NK-92 treated with Interleukin-12 subunit alpha and Interleukin-12 subunit beta, amount 100 ng/mL, for 24 hours (cell line): ENCODE measurements at regions not wholly inside any gene's neighbourhood (a gene's known extent, or its start where the extent isn't known, plus 50 kb on each side); places are given as distances from the start of the nearest gene placed in this dataset.

Experiments
- DNase-seq: peaks from one replicate; lab custom pipeline; 2025; lab: John Stamatoyannopoulos, UW

DNA sequence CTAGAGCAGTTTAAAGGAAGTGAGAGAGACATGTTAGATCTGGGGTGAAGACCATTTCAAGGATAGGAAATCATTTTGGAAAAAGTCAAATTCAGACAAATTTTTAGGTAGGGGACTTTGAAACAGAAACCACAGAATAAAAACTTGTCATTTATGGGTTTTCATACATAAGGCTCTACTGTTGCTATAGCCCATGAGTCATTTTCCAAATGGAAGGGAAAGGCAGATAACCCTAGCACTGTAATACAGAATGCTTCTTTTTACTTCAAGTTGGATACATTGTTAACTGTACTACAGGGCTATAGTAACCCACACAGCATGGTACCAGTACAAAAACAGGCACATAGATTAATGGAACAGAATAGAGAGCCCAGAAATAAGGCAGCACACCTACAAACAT is 455.4 kb downstream of the EBF1 start:
- DNase-seq = no peak

DNA sequence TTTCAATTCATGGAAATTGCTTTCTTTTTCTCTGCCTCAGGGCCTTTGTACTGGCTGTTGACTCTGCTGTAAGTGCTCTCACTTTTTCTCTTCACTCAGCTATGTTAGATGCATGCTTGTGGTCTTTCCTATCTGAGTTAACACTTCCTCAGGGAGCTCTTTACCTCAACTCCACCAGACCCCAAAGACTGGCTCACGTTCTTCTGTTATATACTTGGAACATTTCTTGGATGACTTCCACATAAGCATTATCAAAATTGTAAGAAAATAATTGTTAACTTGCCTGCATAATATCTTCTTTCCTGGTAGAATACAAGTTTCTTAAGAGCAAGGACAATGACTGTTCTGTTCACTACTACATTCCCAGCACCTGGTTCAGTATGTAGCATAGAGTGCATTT is 455.9 kb downstream of the EBF1 start:
- DNase-seq = no peak

DNA sequence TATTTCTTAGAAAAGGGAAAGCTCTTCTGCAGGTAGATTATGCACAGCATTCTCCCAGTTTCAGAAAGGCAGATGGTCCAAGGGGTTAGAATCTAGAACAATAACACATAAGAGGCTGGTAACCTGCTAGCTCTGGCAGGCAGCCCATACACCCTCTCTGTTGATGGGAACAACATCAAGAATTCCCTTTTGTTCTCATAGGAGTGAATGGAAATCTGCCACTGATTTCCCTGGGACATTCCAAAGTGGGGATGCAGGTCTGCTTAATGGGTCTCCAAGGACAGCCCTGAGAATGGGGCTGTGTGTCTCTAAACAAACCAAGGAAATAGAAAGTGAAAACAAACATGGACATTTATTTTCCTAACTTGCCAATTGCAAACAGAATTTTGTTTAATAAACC is 456.8 kb downstream of the EBF1 start:
- no peak for DNase-seq

DNA sequence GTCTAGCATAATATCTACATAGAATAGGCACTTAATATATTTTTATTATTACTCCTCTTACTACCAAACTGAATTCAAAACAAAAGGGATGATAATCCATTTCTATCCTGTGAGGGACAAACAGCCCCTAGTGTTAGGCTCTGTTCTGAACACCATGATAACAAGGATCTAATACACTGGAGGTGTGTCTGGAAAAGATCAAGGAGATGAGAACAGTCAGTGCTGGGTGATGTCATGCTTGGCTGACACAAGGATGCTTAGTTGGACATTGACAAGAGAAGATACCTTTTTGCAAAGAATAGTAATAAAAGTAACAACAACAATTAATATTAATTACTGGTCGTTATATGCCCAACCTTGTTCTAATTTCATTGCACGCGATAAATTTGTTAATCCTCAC is 458.7 kb downstream of the EBF1 start:
- no peak for DNase-seq

DNA sequence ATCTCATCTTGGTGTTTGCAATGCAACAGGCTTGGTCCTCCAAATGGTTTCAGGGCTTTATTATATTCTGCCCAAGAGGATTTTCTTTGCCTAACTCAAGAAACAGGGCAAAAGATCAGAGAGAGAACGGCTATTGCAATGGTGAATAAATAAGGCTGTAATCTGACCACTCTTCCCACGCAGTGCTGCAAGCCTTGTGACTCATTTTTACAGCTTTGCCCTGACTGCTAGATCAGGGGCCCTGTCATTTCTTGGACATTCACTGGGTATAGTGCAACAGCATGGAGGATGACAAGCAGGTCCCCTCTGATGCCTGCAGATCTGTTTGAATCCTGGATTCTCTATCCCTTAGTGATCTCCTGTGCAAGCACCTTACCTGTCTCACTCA is 459.1 kb downstream of the EBF1 start:
- no peak for DNase-seq

DNA sequence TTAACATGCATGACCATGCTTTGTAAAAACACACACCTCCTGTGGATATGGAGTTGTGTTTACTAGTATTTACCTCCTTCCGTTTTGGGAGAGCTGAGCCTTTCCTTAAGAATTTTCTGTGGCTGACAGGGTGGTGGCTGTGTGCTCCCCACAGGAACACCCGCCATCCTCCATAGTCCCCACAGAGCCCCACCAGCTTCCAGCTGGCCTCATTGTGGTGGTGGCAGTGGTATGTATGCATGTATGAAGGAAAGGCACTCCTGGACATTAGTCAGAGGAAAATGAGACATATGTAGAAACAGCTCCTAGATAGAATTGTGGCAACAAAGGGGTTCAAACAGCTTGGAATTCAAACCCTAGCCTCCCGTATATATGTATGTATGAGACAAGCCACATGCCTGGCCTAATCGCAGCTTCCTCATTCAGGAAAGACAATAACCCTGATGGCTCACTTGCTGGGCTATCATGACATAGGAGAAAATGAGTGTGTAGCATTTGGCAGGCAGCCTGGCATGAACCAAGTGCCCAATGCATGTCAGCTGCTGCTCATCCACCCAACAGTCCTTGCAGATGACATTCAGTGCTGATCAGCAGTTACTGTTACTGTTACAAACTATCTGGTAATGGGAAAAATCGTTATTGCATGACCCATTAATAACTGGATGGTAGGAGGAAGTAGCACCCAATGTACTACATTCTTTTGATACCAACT is 459.7 kb downstream of the EBF1 start:
- DNase-seq = no peak

DNA sequence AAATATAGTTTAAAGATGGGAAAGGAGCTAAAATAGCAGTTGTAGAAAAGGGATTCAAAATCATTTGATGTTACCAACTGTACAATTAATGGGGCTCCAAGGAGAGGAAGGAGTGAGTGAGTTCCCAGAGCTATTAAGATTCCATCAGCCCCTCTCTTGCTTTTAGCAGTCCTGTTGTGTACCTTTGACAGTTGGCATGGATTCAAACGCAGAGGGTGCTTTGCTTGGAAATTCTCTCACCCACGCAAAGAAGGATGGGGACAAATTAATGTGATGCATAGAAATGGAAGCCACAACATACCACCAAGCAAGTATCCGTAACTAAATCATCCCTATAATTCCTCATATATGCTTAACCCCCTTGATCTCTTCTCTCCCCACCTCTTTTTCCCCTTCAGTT is 461.3 kb downstream of the EBF1 start:
- DNase-seq = no peak

DNA sequence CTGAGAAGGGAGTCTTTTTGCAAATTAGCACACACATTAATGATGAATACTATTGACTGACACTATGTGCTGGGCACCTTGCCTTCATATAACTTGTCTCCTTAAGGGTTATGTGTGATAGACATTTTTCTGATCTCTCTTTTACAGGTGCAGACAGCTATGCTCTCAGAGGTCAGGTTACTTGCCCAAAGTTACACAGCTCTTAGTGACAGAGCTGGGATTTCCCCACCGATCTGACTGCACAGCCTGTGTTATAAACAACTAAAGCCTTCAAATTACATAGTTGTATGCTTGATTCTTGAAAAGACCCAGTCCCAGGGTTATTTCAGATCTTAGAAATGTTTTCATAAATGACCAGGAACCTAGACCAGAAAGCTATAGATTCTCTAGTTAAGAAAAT is 462.7 kb downstream of the EBF1 start:
- no peak for DNase-seq

DNA sequence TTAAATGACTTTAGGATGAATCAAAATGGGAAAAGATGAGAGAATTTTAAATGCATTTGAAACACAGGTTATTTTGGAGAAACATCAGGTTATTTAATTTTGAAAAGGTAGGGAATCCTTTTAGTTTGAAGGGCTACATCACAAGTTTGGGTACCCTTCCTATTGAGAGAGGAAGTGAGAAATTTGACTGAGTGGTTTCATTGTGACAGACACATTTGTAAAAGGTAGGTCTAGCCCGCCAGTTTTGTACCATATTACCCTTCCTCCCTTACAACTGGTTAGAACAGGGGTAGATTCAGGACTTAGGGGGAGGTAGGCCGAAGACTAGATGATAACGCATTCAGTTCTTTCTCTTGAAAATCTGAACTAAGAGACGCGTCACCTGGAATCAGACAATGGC is 464.2 kb downstream of the EBF1 start:
- DNase-seq = no peak

DNA sequence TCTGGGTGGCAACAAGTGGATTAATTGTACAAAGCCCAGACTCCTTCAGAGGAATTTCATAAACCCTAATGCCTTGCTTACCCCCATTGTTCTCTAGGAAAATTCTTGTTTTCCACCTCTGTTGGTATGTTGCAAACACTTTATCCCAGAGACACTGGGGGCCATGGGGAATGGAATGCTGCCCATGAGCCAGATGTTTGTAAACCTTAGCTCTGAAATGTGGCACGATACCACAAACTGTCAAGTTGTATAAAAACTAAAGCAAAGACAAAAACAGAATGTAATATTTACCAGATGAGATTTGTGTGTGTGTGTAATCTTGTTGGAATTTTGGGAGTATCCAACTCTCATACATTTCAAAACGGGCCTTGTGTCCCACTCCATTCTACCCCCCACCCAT is 465.0 kb downstream of the EBF1 start:
- DNase-seq = no peak

DNA sequence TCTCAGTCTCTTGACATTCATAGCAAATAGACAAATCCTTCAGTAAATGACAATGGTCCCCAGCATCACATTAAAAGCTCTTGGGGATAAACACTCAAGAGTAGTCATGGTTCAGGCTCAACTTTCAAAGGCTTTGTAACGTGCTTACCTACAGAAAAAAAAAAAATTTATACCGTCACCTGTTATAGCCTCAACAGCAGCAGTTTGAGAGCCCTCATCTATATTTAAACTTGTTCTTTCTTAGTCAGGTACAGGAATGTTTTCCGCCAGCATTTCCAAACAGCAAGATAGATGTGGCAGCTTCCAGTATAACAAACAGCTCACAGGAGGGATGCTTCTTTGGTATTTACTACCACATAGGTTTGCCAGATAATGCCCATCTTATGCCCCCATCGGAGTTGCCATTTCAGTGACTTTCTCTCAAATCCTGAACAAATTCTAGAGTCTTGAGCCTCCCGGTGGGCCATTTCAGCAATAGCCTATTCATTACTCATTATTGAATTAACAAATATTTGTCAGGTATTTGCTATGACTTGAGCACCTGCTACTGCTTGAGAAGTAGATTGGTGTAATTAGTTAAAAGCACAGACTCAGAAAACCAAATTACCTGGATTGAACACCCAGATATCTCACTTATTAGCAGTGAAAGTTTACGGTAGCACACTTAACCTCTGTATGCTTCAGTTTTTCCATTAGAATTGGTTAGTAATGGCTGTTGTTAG is 470.0 kb downstream of the EBF1 start:
- no peak for DNase-seq

DNA sequence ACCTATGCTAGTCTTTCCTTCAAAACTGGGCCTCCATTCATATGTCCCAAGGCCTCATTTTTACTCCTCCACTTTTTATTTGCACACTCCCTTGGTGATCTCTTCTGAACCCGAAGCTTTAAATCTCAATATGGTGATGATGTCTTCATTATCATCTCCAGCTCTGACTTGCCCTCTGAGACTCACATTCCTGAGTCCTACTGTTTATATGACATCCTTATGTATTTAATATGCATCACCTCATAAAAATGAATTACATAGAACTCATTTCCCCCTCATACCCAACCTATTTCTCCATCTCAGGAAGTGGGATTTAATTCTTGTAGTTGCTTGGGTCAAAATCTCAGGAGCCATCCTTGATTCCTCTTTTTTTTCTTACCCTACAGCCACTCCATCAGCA is 473.0 kb downstream of the EBF1 start:
- DNase-seq = no peak

DNA sequence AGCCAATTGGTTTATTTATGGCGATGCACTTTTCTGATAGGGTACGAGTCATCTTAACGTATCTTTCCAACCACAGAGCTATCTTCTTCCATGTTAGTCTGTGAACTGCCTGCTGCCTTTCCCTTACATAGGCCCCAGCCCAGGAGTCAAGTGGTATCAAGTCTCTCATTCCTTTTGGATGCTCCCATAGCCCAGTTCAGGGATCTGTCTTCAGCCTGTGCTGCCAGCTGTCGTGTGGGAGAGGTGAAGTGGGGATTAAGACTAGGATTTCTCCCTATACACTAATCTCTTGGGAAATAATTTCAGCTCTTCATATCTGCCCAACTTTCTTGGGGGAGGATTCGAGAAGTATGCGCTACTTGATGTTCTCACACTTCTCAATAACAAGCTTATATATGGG is 475.7 kb downstream of the EBF1 start:
- DNase-seq = no peak

DNA sequence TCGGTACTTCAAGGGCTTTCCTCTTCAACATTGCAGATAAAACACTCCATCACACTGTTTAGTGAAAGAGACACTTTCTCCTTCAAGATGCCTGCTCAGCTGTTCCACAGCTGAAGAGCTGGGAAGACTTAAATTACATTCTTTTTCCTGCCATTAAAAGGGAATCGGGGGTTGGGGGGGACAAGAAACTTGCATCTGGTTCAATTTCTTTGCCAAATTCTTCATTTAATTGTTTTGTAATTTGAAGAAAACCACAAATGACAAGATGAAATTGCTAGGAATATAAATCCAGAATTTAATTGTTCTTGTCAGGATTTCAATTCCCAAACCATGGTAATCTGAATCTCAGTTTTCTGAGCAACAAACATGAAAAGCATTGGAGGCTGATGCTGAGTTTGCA is 478.3 kb downstream of the EBF1 start:
- DNase-seq = no peak

DNA sequence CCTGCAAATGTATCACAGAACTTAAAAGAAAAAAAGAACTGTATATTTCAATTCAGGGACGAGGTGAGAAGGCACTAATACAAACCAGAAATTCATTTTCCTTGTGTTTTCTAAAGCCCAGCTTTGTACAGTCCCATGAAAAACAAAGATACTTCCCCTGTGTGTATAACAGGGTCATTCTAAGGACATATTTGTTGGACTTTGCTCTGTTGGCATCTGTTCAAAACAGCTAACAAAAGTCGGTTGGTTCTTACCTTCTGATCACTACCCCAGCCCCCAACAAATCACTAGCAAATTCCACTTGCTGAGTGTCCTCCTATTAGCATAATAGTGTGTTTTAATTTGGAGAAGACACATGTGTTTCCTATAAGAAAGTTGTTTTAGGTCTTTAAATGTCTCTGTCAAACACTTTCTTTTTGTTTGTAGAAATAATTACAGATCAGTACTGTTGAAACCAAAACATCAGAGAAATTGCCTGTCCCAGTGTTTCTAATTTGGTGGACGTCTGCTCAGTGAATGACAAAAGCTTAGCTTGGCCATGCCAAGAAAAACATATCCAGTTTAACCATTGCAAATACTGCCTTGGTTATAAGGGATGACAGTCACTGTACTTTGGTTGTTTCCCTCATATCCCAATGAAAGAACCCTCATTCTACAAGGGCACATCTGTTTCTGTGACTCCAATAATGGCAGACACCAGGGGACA is 480.5 kb downstream of the EBF1 start:
- DNase-seq = no peak

DNA sequence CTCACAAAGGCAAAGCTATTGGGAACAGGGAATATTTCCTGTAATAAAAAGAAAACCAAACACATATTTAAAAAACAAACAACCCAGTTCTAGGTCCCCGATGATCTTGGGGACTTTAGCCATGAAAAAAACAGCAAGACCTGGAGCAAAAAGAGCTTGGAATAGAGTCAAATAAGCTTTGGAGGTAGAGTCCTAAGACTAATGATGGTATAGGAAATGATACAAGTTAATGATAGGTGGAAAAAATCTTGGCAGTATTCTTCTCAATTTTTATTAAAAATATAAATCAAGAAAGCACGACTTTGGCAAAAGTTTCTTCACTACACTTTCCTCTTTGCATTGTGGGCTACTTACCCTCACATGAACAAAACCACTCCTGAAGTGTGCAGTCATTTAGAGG is 481.5 kb downstream of the EBF1 start:
- no peak for DNase-seq

DNA sequence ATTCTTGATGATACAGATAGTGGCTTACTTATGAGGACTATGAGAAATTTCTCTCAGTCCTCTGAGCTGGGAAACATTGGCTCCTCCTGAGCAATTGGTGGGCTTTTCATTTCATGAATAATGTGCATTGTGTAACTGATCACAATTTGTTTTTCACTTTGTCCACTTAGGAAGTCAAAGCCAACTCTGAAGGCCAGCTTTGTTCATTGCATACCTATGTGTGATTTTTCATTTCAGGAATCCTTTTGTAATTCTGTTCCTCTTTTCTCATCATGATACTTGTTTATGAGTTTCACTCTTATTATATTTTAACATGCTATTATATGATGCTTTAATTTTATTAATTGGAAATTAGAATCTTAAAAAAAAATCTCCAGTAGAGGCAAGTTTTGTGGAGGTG is 483.0 kb downstream of the EBF1 start:
- DNase-seq = no peak

DNA sequence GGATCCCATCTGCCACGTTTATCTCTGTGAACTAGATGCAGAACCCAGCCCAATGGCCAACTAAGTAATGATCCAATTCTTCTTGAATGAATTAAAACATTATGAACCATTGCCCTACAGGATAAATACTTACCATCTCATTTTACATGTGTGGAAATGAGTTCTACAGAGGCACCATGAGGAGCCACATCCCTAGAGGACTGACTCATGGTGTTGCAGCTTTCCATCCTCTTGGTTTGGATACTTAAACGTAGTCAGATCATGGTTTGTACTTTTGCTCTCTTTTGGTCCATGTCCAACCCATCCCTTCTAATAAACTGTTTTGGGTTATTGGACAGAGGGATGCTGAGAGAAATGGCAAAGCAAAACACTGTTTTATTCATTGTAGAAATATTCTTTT is 484.8 kb downstream of the EBF1 start:
- DNase-seq = no peak

DNA sequence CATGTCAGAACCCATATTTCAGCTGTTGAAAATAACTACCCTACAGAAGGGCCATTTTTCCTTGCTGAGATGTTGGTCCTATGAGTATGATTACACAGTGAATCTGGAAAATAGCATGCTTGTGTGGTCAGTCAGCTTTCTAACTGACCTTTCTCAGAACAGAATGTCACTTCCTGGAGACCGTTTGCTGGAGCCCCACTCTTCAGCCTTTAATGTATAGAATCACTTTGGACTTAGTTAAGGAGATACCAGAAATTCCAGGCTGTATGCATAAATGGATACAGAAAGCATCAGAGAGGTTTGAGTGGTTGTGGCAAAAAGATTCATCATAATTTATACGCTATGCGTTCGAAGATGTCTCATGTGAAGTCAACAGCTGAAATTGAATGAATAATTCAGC is 488.1 kb downstream of the EBF1 start:
- no peak for DNase-seq

DNA sequence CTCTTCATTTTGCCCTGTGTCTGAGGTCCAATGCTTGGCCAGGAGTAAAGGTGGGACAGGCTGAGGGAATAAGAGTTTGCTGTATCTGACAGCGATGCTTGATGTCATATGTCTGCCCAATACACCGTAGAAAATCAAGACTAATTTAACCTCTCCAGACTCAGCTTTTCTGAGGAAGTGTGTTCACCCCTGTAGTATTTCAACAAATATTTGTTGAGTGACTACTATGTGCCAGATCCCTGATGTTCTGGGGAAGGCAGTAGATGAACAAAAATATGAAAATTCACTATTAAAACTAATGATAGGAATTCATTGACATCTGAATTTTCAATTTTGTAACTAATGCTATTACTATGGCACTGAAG is 489.7 kb downstream of the EBF1 start:
- DNase-seq = no peak

DNA sequence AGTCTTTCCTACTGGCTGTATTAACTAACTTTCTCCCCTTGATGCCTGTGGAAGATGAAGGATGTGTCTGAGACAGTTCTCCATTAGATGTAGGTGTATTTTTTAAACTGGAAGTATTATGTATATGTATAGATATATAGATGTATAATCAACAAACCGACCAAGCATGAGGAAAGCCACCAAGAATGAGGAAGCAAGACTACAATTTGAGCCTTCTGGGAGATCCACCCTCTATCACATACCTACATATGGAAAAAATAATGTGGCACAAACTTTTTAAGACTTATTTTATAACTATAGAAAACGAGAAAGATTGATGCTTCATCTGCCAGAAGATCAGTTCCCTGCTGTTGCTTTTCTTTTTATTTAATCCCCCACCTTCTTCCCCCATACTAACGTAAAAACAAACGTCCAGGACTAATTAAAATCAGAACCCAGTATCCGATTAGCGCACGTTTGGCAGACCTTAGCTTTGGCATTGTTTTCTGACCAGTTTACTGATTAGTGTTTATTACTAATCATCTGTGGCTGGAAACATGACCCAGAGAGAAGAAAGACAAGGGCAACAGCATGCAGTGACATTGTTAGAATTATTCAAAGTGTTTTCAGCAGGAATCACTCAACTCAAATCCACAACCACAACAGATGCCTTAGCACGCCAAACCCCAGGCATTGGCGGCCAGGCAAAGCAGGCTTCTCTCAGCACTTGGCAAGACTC is 490.2 kb downstream of the EBF1 start:
- DNase-seq = no peak

DNA sequence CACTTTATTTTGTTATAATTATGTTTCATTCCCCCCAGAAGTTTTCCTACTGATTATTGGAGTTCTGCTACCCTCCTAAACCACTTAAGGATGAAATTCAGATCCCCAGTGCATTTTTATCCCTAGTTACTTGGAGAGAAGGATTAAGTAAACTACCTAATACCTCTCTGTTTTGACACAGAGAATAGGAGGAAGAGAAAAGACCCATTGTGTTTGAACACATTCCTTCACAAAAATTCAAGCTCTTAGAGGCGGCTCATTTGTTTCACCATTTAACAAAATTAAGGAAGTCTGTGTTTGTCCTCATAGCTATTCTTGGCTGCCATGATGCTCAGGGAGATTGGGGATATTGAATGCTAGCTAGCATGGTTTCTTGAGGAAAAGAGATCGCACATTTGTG is 492.6 kb downstream of the EBF1 start:
- no peak for DNase-seq

DNA sequence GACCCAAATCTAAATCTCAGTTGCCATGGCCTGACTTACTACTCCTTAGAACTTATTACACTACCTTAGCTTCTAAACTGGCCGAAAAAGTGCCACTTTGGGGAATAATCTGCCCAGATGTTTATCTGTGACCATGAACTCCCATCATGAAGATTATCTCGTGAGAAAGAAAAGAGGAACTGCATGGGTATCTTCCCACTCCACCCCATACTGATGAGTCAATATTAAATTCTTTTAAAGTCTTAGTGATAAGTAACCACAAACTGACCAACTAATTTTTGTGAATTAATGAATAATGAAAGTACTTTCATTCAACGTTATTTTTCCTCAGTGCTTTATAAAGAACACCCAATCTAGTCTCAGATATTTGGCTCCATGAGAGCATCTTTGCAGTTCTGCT is 493.5 kb downstream of the EBF1 start:
- DNase-seq = no peak
